ENCODE measurements at regions not wholly inside any gene's neighbourhood (a gene's known extent, or its start where the extent isn't known, plus 50 kb on each side); places are given as distances from the start of the nearest gene placed in this dataset.

GRCh38 chr5:143552680-143553079 is 149.2 kb upstream of the NR3C1 start:
- H3F3A ChIP-seq (ENCODE audit: low read depth): no peaks in the 10 kb centered on the region
- H3K9me3 Mint-ChIP-seq: no peaks in the 10 kb centered on the region
- no peak overlapping the region for H2AFZ ChIP-seq (replicated peaks)
- DNase-seq (ENCODE audit: low spot score): no peak
- no peaks in the 10 kb centered on the region for H3K9me3 ChIP-seq (ENCODE audit: low read depth)
- H3K27me3 Mint-ChIP-seq (ENCODE audit: insufficient read depth, low read depth): no peaks in the 10 kb centered on the region
- no peak overlapping the region for H3K4me3 Mint-ChIP-seq
- no peak overlapping the region for H3K4me3 ChIP-seq
- peaks cover 4% of the 10 kb centered on the region for H3K4me1 ChIP-seq
- H3K27me3 ChIP-seq: no peaks in the 10 kb centered on the region
- no peak overlapping the region for H3K27ac ChIP-seq
- H3K9ac ChIP-seq: no peak overlapping the region
- H3K4me1 Mint-ChIP-seq: no peaks in the 10 kb centered on the region
- no peaks in the 10 kb centered on the region for H3K36me3 Mint-ChIP-seq
- H4K20me1 ChIP-seq (ENCODE audit: low read depth): no peaks in the 10 kb centered on the region
- H3K36me3 ChIP-seq: no peaks in the 10 kb centered on the region
- TF ChIP-seq EZH2 (IDR thresholded peaks at IDR 0.05) (no peak), EZH2phosphoT487 (IDR thresholded peaks at IDR 0.05) (no peak), CTCF (IDR thresholded peaks at IDR 0.05) (no peak)
- H3K79me2 ChIP-seq (ENCODE audit: low read depth): no peaks in the 10 kb centered on the region
- H3K4me2 ChIP-seq: no peak overlapping the region
- H3K27ac Mint-ChIP-seq: no peak overlapping the region

GRCh38 chr5:143551820-143552251 is 148.3 kb upstream of the NR3C1 start:
- Histone ChIP-seq H3K4me3 (no peak overlapping the region), H4K20me1 (ENCODE audit: low read depth) (no peaks in the 10 kb centered on the region), H3K9me3 (ENCODE audit: low read depth) (no peaks in the 10 kb centered on the region), H3K36me3 (no peaks in the 10 kb centered on the region), H2AFZ (replicated peaks) (no peak overlapping the region), H3K27me3 (no peaks in the 10 kb centered on the region), H3F3A (ENCODE audit: low read depth) (no peaks in the 10 kb centered on the region), H3K9ac (no peak overlapping the region), H3K4me1 (peaks cover 4% of the 10 kb centered on the region), H3K4me2 (no peak overlapping the region), H3K27ac (no peak overlapping the region), H3K79me2 (ENCODE audit: low read depth) (no peaks in the 10 kb centered on the region)
- no peak for DNase-seq (ENCODE audit: low spot score)
- Mint-ChIP-seq H3K4me3 (no peak overlapping the region), H3K36me3 (no peaks in the 10 kb centered on the region), H3K27ac (no peak overlapping the region), H3K27me3 (ENCODE audit: insufficient read depth, low read depth) (no peaks in the 10 kb centered on the region), H3K9me3 (no peaks in the 10 kb centered on the region), H3K4me1 (no peaks in the 10 kb centered on the region)
- no peak for TF ChIP-seq CTCF (IDR thresholded peaks at IDR 0.05)

GRCh38 chr5:143550986-143551630 is 147.6 kb upstream of the NR3C1 start:
- Histone ChIP-seq H3K27ac (no peak overlapping the region), H3K9me3 (ENCODE audit: low read depth) (no peaks in the 10 kb centered on the region), H3K4me2 (no peak overlapping the region), H3K79me2 (ENCODE audit: low read depth) (no peaks in the 10 kb centered on the region), H3F3A (ENCODE audit: low read depth) (no peaks in the 10 kb centered on the region), H3K4me3 (no peak overlapping the region), H3K36me3 (peaks cover 5% of the 10 kb centered on the region), H4K20me1 (ENCODE audit: low read depth) (no peaks in the 10 kb centered on the region), H3K9ac (no peak overlapping the region), H3K4me1 (peaks cover 4% of the 10 kb centered on the region), H3K27me3 (no peaks in the 10 kb centered on the region), H2AFZ (replicated peaks) (peak overlapping the region; percentile 39)
- Mint-ChIP-seq H3K36me3 (no peaks in the 10 kb centered on the region), H3K9me3 (no peaks in the 10 kb centered on the region), H3K4me3 (no peak overlapping the region), H3K4me1 (no peaks in the 10 kb centered on the region), H3K27me3 (ENCODE audit: insufficient read depth, low read depth) (no peaks in the 10 kb centered on the region), H3K27ac (no peak overlapping the region)
- no peak for DNase-seq (ENCODE audit: low spot score)
- TF ChIP-seq EZH2 (IDR thresholded peaks at IDR 0.05) (no peak), EZH2phosphoT487 (IDR thresholded peaks at IDR 0.05) (no peak), CTCF (IDR thresholded peaks at IDR 0.05) (no peak)
